Upper lobe of left lung (tissue), 4 donors: ENCODE measurements at regions not wholly inside any gene's neighbourhood (a gene's known extent, or its start where the extent isn't known, plus 50 kb on each side); places are given as distances from the start of the nearest gene placed in this dataset.

Experiments
- EP300 ChIP-seq, 4 donors: sonication (generic); formaldehyde crosslinking; IDR thresholded peaks; one replicate each; pipeline ENCODE4 v1.5.1; 2017; ENCODE audit warnings: antibody characterized with exemption in 4 of 4, control low read depth in 2 of 4
- POLR2A ChIP-seq, 4 donors: fragments of 450-650 bp; IDR thresholded peaks; one replicate each; pipeline ENCODE4 v1.5.1; 2016 to 2017; ENCODE audit warnings: antibody characterized with exemption in 4 of 4, mild to moderate bottlenecking in 2 of 4
- POLR2AphosphoS5 ChIP-seq, 2 donors: sonication (generic); formaldehyde crosslinking; IDR thresholded peaks; one replicate each; pipeline ENCODE4 v1.5.1; 2017; ENCODE audit warnings: antibody characterized with exemption in 2 of 2
- TF ChIP-seq, protein P1 (sequence below), 6 experiments: fragments of 450-650 bp in 4 of 6; fragments of 200-600 bp in 2 of 6; sonication (generic) in 2 of 6; IDR thresholded peaks; one replicate each; pipeline ENCODE4 v1.5.1; 2016 to 2019; ENCODE audit warnings: antibody characterized with exemption in 6 of 6

DNA sequence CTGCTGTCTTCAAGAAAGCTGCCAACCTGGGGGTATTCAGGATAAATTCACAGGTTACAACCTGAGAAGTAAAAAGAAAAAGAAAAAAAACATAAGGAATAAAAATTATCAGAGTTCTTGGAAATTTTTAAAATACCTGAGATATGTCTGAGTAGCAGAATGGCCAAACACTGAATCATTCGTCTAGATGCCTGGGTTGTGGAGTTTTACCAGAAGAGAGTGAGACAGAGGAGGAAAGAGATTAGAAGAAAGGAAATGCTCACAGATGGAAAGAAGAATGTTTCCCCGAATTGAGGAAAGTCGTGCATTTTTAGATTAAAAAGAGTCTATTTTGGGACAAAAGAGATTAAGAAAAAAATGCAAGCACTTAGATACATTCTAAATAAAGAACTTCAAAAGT lies 1026.7 kb downstream of the TBC1D22A start:
- no peak for TF ChIP-seq POLR2A (IDR thresholded peaks at IDR 0.05)
- TF ChIP-seq, protein P1, sequence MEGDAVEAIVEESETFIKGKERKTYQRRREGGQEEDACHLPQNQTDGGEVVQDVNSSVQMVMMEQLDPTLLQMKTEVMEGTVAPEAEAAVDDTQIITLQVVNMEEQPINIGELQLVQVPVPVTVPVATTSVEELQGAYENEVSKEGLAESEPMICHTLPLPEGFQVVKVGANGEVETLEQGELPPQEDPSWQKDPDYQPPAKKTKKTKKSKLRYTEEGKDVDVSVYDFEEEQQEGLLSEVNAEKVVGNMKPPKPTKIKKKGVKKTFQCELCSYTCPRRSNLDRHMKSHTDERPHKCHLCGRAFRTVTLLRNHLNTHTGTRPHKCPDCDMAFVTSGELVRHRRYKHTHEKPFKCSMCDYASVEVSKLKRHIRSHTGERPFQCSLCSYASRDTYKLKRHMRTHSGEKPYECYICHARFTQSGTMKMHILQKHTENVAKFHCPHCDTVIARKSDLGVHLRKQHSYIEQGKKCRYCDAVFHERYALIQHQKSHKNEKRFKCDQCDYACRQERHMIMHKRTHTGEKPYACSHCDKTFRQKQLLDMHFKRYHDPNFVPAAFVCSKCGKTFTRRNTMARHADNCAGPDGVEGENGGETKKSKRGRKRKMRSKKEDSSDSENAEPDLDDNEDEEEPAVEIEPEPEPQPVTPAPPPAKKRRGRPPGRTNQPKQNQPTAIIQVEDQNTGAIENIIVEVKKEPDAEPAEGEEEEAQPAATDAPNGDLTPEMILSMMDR (IDR thresholded peaks at IDR 0.05): no peak
- TF ChIP-seq POLR2AphosphoS5 (IDR thresholded peaks at IDR 0.05): no peak
- TF ChIP-seq EP300 (IDR thresholded peaks at IDR 0.05): no peak
